COLO668 (cell line): ENCODE measurements at regions not wholly inside any gene's neighbourhood (a gene's known extent, or its start where the extent isn't known, plus 50 kb on each side); places are given as distances from the start of the nearest gene placed in this dataset.
"Not testable (repeated sequence)": the region's sequence is repeated elsewhere in the genome, so short reads cannot be mapped to it uniquely, and the experiment has no call there.

Source experiments
- DNase-seq: peaks from one replicate; lab custom pipeline; 2025; ENCODE audit not compliant: unreplicated experiment; lab: John Stamatoyannopoulos, UW

DNA sequence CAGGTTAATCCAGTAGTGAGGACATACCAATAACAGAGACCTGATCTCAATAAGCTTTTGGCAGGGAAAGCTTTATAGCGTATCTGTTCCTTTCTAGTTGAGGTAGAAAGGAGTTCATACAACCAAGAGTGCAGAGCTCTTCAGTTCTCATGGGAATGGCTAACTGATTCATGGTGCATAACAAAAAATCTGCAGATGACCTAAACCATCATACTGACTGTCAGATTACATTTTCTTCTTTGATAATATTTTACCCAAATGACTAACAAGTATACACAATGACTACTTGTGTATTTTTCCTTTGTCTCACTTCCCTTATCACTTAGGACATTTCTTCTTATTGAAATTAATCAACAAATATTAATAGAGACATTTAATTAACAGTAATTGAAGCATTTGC lies 140.0 kb upstream of the SERTAD2 start:
- DNase-seq: no peak

DNA sequence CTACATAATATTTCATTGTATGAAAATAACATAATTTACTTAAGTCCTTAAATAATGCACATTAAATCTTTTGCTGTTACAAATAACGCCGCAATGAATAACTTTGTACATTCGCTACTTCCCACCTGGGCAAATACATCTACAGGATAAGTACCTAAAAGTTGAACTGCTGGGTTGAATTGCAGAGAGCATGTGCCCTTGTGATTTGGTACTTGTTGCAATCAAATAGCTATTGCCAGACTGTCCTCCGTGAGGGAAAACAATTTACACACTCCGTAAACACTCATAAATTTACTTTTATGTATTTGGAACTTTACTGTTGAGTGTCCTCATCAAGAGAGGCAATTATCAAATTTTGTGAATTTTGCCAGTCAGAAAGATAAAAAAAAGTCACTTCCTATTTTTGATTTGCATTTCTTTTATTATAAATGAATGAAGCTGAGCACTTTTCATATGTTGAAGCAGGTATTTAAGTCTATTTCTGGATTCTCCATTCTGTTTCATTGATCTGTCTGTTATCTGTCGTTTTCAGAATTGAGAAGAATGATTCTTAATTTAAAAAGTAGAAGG lies 140.8 kb upstream of the SERTAD2 start:
- DNase-seq: no peak

DNA sequence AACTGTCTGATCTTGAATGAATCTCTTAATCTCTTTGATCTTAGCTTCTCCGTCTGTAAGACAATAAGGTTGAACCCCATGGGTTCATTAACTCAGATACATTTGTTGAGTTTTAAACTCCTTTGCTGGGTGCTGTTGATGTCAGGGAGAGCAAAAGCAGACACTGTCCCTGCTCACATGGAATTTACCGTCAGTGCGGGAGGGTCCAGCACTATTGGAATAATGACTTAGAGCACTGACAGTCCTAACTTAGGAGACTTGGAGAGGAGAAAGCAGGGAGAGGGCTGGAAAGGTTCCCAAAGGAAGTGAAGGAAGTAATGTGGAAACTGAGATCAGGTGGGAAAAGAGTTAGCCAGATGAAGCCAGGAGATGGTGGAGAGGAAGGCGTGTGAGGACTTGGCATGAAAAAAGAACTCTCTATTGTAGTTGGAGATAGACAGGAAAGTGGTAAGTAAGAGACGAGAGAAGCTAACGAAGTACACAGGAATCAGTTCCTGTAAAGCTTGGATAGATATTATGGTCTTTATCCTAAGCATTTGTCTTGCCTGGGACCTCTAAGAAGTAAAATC lies 141.4 kb upstream of the SERTAD2 start:
- no peak for DNase-seq

DNA sequence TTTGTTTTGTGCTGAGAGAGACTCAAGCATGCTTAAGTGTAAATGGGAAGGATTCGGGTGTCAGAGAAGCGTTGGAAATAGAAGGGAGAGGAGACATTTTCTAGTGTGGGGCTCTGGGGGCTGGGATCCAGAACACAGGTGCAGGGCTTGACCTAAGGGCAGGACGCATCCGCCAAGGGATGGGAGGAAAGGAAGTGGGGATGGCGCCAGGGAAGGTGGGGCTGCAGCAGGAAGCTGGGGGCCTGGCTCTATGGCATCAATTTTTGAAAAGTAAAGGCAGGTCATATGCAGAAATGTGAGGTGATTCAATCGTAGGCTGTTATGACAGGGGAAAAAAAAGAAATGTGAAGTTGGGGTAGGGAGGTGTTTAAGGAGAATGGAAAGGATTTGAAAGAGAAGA lies 143.2 kb upstream of the SERTAD2 start:
- no peak for DNase-seq

DNA sequence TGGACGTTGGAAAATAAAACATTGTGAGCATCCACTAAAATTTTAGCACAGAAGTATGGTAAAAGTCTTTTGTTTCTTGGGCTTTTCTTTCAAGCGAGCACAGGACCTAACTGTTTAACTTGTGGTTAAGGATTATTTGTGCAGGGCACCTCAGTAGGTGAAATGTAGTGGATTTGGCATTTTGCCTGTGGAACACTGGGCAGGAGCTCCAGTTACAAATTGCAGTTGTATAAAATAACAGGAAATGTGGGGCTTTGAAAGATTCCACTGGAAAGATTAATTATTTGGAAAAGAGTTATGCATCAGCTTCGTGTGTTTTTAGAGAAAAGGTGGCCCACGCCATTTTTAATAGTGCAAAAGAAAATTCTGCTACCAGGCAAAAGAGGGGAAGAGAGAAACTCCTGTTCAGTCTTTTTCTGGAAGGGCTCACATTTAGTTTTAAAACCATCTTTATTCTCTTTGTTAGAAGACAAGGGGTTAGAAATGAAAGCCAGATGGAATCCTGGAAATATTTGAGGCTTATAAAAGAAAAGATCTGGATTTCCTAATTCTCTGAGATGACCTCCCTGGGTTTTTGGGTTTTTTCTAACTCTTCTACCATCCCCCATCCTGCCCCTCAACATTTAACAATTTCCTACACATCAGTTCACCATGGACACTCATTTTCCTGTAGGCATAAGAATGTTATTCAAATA lies 144.3 kb upstream of the SERTAD2 start:
- DNase-seq: peak; percentile 16

DNA sequence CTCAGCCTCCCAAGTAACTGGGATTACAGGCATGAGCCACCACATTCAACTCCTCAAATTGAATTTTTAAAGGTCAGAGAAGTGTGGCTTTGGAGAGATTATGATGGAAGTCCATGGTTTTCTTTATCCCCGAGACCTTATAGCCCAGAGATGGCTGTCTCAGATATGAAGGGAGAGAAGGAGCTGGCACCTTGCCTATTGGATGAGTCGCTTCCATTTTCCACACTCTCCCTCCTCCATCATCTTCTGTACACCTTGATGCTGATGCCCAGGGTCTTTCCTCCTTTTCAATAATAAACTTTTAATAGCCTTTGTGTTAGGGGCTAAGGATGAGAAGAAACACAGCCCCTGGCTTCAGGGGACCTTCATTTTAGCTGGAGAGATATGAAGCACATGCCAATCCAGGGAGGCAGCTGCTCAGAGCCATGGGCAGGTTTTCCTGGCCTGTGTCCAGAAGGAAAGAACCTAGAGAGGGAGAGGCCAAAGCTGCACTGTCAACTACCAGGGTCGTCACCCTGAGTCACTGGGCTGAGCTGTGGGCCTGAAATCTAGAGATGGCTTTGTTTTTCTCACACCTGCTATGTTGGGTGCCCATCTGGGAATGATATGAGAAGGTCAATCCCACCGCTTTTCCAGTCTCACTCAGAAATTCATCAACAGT lies 146.0 kb upstream of the SERTAD2 start:
- peak; percentile 12 for DNase-seq

DNA sequence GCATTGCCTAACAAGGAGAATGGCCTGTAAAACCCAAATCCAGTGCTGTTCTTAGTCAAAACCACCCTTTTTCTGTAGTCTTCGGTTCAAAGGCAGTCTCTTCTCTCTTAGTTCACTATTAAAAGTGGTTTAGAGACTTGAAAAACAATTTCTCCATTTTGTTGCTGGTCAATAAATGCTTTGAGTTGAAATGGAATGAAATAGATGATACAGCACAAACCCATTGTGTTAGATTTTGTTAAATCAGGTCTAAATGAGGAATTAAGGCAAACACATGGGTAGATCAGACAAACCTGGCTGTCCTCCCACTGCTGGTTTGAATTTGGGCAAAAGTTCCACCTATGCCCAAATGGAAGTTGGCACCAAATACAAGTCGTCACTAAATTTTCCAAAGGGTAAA lies 150.1 kb upstream of the SERTAD2 start:
- no peak for DNase-seq

DNA sequence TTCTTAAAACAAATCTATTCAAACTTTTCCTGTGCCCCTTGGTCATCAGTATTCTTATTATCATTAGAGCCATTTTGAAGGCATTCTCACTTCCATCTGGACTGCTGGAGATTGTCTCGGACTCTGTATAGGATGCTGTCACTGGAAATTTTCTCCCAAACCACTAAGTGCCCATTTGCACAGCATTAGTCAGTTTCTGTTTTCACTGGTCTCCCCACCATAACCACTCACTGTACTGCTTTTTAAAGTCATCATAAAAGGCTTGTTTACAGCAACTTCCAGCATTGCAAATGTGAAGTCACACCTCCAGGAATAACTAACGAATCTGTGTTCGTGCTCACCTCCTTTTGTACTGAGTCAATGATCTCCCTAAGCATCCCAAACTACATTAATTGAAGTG lies 150.9 kb upstream of the SERTAD2 start:
- no peak for DNase-seq

DNA sequence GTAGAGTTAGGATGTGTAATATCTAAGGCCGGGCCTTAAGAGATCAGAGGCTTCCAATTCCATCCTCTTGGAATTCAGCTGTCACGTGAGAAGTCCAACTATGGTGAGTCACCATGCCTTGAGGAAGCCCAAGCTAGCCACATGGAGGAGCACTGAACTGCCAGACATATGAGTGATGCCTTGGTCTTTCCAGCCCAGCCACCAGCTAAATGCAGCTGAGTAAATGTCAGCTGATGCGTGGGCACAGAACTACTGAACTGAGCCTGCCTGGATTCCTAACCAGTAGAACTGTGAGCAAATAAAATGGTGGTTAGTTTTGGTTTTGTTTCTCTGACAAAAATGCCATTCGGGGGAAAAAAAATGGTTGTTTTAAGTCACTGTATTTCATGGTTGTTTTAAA lies 153.7 kb upstream of the SERTAD2 start:
- DNase-seq: no peak

DNA sequence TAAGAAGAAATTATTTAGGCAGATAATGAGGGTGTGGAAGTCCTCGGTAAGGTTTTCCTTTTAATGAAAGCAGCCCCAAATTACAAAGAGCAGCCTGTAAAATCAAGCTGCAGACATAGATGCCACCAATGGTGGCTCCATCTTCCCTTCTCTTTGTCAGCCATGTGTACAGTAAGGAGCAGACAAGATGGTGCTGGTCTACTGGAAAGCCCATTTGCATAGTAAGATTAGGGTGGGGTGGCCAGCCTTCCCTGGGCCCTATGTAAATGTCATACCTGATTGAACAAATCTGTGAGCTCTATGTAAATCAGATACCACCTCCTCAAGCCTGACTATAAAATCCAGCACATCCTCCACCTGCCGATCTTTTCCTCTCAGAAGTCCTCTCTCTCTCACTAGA lies 154.4 kb upstream of the SERTAD2 start:
- no peak for DNase-seq

DNA sequence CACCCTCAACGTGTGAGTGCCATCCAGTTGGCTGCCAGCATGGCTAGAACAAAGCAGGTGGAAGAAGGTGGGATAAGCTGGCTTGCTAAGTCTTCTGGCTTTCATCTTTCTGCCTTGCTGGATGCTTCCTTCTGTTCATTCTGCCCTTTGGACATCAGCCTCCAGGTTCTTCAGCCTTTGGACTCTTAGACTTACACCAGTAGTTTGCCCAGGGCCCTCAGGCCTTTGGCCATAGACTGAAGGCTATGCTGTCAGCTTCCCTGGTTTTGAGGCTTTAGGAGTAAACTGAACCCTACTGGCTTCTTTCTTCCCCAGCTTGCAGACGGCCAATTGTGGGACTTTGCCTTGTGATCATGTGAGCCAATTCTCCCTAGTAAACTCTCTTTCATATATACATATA lies 155.0 kb upstream of the SERTAD2 start:
- no peak for DNase-seq

DNA sequence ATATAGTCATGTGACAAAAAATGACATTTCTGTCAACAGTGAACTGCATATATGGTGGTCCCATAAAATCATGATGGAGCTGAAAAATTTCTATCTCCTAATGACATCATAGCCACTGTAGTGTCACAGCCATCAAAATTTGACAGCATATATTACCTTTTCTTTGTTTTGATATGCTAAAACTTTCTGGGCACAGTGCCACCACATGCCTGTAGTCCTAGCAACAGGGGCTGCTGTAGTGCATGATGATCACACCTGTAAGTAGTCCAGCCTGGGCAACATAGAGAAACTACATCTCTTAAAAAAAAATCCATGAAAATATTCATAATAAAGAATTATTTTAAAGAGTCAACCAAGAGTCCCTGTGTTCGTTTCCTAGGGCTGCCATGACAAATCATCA lies 155.5 kb upstream of the SERTAD2 start:
- no peak for DNase-seq

DNA sequence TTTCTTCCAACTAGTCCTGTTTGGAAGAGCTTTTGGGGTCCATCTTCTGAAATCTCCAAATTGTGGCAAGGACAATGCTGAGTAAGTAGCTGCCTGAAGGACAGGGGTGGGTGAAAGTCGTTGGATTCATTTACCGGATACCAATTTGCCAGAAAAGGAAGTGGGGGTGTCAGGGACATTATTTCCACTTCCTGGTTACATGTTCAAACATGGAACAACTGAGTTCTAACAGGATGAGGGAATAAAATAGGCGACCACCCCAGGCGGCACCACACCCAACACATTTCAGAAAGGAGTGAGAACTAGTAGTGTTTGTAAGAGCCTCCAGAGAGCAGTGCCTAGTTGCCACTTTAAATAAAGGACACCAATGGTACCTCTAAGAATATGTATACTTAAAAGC lies 158.6 kb upstream of the SERTAD2 start:
- no peak for DNase-seq

DNA sequence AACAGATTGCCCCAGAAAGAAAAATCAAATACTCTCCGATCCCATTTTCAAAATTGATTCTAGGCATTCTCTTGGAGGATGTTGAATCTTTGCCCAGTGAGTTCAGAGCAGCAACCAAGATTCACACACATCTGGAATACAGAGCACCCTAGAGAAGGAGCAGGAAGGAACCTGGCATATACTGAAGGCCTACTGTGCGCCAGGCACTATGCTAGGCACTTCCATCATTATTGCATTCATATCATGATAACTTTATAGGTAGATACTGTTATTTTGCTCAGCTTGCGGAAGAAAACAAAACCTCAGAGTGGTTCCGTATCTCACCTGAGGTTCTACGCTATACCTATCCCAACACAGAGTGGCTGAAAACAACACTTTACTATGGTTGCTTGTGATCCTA lies 160.3 kb upstream of the SERTAD2 start:
- DNase-seq: no peak

DNA sequence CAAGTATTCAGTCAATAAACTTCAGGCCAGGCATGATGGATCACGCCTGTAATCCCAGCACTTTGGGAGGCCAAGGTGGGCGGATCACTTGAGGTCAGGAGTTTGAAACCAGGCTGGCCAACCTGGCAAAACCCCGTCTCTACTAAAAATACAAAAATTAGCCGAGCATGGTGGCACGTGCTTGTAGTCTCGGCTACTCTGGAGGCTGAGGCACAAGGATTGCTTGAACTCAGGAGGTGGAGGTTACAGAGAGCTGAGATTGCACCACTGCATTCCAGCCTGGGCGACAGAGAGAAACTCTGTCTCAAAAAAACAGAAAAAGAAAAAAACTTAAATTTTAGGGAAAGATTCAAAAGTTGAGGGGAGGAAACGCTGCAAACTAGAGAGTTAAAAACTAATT lies 162.8 kb upstream of the SERTAD2 start:
- not testable (repeated sequence) for DNase-seq

DNA sequence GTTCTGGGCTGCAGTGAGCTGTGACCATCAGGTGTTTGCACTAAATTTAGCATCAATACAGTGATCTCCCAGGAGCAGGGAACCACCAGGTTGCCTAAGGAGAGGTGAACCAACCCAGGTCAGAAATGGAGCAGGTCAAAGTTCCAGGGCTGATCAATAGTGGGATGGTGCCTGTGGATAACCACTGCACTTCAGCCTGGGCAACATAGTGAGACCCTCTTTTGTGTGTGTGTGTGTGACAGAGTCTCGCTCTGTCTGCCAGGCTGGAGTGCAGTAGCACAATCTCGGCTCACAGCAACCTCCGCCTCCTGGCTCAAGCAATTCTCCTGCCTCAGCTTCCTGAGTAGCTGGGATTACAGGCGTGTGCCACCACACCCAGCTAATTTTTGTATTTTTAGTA lies 163.7 kb upstream of the SERTAD2 start:
- no peak for DNase-seq

DNA sequence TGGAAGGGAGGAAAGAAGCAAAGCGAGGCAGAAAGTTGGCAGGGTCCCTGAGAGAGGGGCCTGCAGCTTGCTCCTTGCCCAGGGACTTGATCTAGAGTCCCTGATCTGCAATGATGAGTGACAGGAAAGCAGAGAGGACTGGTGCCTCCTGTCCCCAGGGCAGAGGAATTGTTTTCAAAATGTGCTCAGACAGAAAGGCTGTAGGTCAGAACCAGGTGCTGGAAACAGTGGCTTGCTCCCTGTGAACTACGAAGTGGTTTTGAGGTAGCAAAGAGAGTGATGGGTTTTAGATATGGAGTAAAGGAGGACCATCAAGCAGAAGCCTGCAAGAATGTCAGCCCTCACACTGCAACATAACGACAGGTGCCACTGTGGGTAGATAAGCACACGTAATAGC lies 164.9 kb upstream of the SERTAD2 start:
- no peak for DNase-seq

DNA sequence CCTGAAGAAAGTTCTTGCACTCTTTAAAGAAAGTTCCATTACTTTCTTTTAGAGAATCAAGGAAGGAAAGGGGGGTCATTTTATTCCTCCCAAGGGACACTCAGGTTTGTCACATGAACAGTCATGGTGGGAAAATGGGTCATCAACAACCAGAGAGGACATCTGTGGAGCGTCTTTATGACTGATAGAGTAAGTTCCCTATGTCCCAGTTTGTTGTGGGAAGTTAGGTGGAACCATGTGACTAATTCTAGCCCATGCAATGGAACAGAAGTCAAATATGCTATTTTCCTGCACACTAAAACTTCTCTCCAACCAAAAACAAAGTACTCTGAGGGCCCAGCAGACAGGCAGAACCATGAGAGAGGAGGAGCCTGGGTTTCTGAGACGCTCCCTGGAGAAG lies 165.6 kb upstream of the SERTAD2 start:
- DNase-seq: no peak

DNA sequence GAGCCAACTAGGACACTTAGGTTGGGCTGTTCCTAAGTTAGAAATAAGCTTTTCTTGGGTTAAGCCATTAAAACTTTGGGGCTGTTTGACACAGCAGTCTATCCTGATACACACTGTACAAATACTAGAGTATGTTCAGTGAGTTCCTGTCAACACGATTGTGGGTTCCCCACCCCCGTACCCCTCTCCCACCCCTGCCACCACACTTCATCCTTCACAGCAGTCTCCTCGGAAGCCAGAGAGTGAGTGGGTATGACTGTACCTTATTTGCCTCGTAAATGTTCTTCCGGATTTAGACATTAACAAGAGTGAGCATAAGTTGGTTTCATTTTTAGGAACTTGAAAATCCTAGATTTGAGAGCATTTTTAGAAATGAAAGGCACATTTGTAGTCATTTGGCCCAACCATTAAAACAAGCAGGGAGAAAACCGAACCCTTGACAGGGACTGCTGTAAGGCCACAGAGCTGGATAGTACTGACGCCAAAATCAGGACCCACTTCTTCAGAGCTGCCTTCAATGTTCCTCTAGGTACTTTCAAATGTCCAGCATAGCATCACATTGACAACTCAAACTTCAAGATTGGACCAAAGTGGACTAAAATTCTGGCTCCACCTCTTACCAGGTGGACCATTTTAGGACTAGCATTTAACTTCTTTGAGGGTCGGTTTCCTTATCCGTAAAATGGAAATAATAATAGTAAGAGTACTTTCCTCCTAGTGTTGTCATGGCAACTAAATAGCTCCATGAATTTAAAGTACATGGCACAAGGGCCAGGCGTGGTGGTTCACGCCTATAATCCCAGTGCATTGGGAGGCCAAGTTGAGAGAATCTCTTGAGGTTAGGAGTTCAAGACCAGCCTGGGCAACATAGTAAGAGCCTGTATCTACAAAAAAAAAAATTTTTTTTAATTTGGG lies 166.3 kb upstream of the SERTAD2 start:
- DNase-seq: no peak

DNA sequence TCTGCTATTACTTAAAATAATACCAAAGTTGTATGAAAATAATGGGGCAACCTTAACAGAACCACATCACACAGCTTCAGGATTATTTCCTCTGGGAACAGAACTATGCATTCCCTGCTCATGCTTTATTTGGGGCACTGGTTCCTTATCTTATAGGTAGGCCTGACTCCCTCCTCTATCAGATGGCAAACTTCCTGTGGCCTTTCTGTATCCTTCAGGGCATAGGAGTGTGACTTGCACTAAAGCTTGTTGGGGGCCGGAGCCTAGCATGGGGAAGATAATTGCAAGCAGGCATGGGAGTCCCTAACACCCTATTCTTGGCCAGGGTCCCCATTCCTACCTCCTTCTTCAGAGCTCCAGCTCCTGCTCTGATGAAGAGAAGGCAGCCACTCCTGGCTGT lies 167.2 kb upstream of the SERTAD2 start:
- no peak for DNase-seq

DNA sequence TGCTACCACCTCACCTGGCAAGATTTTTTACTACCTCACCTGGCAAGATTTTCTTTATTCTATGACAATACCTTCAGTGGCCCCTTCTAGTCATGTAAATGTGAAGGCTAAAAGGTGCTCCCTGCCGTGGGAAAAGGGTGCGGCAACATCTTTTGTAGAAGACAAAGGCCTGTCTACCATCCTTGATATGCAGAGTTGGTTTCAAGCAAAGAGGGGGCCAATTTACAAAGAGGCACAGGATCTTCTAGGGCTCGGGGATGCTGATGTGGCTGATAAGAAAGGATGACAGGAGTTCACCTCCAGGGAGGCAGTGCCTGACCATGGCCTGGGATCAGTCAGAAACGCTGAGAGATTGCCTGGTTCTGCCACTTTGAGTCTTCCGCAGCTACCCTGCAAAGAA lies 165.4 kb upstream of the SLC1A4 start:
- no peak for DNase-seq
